Glutamatergic neuron (in vitro differentiated cells): ENCODE measurements at regions not wholly inside any gene's neighbourhood (a gene's known extent, or its start where the extent isn't known, plus 50 kb on each side); places are given as distances from the start of the nearest gene placed in this dataset.
A peak's percentile ranks its signal among the peaks of the same experiment; 100 is the strongest.

Source experiments
- DNase-seq: peaks from one replicate; pipeline ENCODE4 v3.0.0; 2022
- H3K27ac Mint-ChIP-seq: one replicate; pipeline ENCODE4 v1.8.0; 2020; ENCODE audit warnings: mild to moderate bottlenecking, mixed read lengths, inconsistent platforms; ENCODE audit not compliant: unreplicated experiment
- H3K27me3 Mint-ChIP-seq: one replicate; pipeline ENCODE4 v1.8.0; 2020; ENCODE audit warnings: mild to moderate bottlenecking, moderate library complexity, mixed read lengths, inconsistent platforms; ENCODE audit not compliant: unreplicated experiment
- H3K36me3 Mint-ChIP-seq: one replicate; pipeline ENCODE4 v1.8.0; 2020; ENCODE audit warnings: mild to moderate bottlenecking, mixed read lengths, inconsistent platforms; ENCODE audit not compliant: unreplicated experiment
- H3K4me1 Mint-ChIP-seq: one replicate; pipeline ENCODE4 v1.8.0; 2020; ENCODE audit warnings: mild to moderate bottlenecking, low read depth, mixed read lengths, inconsistent platforms; ENCODE audit not compliant: unreplicated experiment
- H3K4me3 Mint-ChIP-seq: one replicate; pipeline ENCODE4 v1.8.0; 2020; ENCODE audit warnings: mild to moderate bottlenecking, mixed read lengths, inconsistent platforms; ENCODE audit not compliant: unreplicated experiment
- H3K9me3 Mint-ChIP-seq: one replicate; pipeline ENCODE4 v1.8.0; 2020; ENCODE audit warnings: mild to moderate bottlenecking, moderate library complexity, mixed read lengths, inconsistent platforms; ENCODE audit not compliant: unreplicated experiment
- CTCF ChIP-seq: fragments of 200-600 bp; sonication (generic); IDR thresholded peaks from one replicate; pipeline ENCODE4 v1.5.0; 2021; ENCODE audit not compliant: partially characterized antibody, unreplicated experiment

- Mint-ChIP-seq H3K36me3 (no peaks in the 10 kb centered on the region), H3K9me3 (peaks cover 1% of the 10 kb centered on the region), H3K27me3 (peaks cover 5% of the 10 kb centered on the region), H3K4me1 (peaks cover 38% of the 10 kb centered on the region), H3K27ac (no peak overlapping the region), H3K4me3 (no peak overlapping the region)
- no peak for TF ChIP-seq CTCF
- no peak for DNase-seq
Measured at GRCh38 chr5:124576848-124577409, 169.5 kb downstream of the ZNF608 start.

GRCh38 chr5:124575725-124576124, 170.7 kb downstream of the ZNF608 start:
- DNase-seq, result no peak
- H3K36me3 Mint-ChIP-seq, result no peaks in the 10 kb centered on the region
- peak overlapping the region; percentile 12 for H3K4me3 Mint-ChIP-seq
- TF ChIP-seq CTCF, result no peak
- peaks cover 7% of the 10 kb centered on the region for H3K27me3 Mint-ChIP-seq
- H3K27ac Mint-ChIP-seq, result no peak overlapping the region
- H3K9me3 Mint-ChIP-seq, result peaks cover 3% of the 10 kb centered on the region
- peaks cover 33% of the 10 kb centered on the region for H3K4me1 Mint-ChIP-seq

GRCh38 chr5:124574521-124575436, 171.7 kb downstream of the ZNF608 start:
- no peak for DNase-seq
- Mint-ChIP-seq H3K27me3 (peaks cover 12% of the 10 kb centered on the region), H3K27ac (peak overlapping the region; percentile 44)

GRCh38 chr5:124572971-124573370, 173.5 kb downstream of the ZNF608 start:
- Mint-ChIP-seq H3K4me3 (no peak overlapping the region), H3K36me3 (no peaks in the 10 kb centered on the region), H3K9me3 (peaks cover 15% of the 10 kb centered on the region), H3K27me3 (peaks cover 12% of the 10 kb centered on the region), H3K27ac (no peak overlapping the region), H3K4me1 (peaks cover 54% of the 10 kb centered on the region)
- TF ChIP-seq CTCF, result no peak
- DNase-seq, result no peak

More at GRCh38 chr5:124574521-124575436, 171.7 kb downstream of the ZNF608 start:
- Mint-ChIP-seq H3K4me1 (peaks cover 42% of the 10 kb centered on the region), H3K4me3 (peak overlapping the region; percentile 36), H3K9me3 (peaks cover 11% of the 10 kb centered on the region), H3K36me3 (no peaks in the 10 kb centered on the region)
- no peak for TF ChIP-seq CTCF
